CD1c-positive myeloid dendritic cell (primary cell): ENCODE measurements at regions not wholly inside any gene's neighbourhood (a gene's known extent, or its start where the extent isn't known, plus 50 kb on each side); places are given as distances from the start of the nearest gene placed in this dataset.
"Not testable (repeated sequence)": the region's sequence is repeated elsewhere in the genome, so short reads cannot be mapped to it uniquely, and the experiment has no call there.

Experiments
- DNase-seq: peaks from one replicate; pipeline ENCODE4 v3.0.0-alpha.2; 2016; ENCODE audit errors: extremely low spot score

DNA sequence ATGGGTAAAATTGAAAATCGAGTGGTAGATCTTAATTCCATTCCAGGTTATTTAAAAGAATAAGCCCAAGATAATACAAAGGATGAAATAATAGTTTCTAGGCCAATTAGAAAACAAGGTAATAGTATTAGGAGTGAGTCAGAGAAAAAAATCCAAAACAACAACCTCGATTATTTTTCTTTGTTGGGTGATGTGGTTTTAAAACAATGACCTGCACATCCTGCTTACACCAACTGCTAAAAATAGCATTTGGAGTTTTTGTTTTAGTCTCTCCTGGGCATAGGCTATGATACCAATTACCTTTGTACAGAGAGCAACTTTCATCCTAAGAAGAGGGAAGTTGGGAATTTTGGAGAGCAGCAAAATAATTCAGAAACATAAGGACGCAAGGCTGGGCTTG, 101.7 kb upstream of the MYO10 start:
- no peak for DNase-seq

- no peak for DNase-seq
Observed at GRCh38 chr5:17039170-17039569, 103.1 kb upstream of the MYO10 start.

DNA sequence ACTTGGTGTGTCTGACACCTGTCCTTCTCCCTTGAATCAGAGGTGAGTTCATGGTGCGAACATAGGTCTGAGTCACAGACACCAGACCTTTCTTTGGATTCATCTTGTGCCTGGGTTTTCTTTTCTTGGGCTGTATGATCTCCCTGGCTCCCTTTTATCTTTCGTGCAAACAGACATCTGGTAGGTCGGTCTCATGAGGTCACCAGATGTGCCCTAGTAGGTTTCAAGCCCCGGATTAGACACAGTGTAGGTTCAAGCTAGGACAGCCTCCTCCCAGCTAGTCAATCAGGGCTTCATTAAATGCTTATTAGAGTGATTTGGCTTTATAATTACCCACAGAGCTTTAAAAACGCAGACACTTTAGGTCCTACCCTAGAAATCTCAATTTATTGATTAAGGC, 106.0 kb upstream of the MYO10 start:
- DNase-seq: no peak

GRCh38 chr5:17046320-17046719, 110.2 kb upstream of the MYO10 start:
- DNase-seq: no peak

- DNase-seq: no peak
Observed at GRCh38 chr5:17050236-17050635, 114.1 kb upstream of the MYO10 start.

DNA sequence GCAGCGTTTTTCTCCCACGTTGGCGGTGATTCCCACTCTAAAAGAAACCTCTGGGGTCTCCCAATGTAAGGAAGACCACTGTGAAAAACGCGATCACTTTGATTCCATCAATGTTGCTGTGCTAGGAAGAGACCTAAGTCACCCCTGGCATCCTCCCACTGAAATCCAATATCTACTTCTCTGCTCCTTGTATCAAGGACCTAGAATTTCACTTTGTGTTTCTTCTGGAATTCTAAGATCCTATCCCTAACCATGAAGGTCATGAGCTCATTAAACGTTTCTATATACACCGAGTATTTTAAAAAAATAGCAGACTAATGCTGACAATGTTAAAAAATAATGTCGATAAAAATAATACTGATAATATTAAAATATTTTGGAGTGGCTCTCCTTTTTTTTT, 118.8 kb upstream of the MYO10 start:
- DNase-seq: no peak

DNA sequence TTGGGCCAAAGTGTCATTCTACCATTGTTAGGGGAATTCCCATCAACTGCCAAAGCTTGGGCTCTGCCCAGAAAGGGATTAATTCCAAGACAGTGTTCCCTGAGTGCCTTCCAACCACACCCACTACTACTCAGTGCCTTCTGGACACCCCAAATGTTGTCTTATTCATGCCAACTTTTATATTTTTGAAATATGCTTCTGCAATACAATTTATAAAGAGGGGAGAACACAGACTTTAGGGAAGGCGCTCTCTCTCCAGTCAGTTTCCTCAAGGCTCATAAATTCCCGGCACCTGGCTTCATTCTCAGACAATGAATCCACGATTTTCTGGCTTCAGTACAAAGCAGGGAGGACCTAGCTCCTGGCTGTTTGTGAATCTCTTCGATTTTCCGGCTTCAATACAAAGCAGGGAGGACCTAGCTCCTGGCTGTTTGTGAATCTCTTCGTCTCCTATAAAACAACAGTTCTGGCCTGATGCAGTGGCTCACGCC, 120.1 kb upstream of the MYO10 start:
- DNase-seq: no peak

GRCh38 chr5:17058438-17058837, 122.3 kb upstream of the MYO10 start:
- no peak for DNase-seq

- no peak for DNase-seq
Observed at GRCh38 chr5:17061973-17062470, 125.9 kb upstream of the MYO10 start.

DNA sequence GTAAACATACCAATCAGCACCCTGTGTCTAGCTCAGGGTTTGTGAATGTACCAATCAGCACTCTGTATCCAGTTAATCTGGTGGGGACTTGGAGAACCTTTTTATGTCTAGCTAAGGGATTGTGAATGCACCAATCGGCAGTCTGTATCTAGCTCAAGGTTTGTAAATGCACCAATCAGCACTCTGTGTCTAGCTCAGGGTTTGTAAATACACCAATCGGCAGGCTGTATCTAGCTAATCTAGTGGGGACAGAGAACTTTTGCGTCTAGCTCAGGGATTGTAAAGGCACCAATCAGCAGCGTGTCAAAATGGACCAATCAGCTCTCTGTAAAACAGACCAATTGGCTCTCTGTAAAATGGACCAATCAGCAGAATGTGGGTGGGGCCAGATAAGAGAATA, 126.7 kb upstream of the MYO10 start:
- DNase-seq: not testable (repeated sequence)

DNA sequence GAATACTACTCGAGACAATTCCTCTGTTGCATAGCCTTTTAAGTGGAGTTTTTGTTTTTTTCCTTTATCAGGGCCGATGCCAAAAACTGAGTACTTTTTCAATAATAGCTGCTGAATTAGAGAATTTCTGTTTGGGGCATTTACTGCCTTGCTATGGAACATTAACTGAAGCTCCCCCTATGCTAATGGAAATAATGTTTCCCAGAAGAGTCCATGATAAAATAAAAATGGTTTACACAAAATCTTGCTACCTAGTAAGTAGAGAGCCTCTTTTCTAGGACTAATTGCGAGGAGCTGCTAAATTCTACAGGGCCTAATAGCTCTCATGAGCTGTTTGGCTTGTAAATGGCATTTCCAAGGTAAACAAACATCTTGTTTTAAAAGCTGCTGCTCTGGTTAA, 128.2 kb upstream of the MYO10 start:
- DNase-seq: no peak

DNA sequence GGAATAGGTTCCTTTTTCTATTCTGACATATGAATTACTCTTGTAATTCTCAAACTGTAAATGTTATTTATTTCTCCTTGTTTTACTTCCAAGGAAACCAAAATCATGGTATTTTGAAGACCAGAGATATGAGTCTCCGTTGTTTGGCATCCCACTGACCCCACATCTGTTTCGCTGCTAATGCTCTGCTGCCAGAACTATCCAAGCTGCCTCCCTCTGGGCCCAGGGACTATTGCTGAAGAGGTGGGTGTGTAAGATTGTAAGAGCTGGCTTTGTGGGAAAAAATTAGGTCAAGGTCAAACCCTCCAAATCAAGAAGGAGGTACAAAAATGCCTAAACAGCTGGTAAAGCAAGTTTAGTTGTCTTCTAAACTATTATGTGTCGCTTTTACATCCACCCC, 129.4 kb upstream of the MYO10 start:
- no peak for DNase-seq

DNA sequence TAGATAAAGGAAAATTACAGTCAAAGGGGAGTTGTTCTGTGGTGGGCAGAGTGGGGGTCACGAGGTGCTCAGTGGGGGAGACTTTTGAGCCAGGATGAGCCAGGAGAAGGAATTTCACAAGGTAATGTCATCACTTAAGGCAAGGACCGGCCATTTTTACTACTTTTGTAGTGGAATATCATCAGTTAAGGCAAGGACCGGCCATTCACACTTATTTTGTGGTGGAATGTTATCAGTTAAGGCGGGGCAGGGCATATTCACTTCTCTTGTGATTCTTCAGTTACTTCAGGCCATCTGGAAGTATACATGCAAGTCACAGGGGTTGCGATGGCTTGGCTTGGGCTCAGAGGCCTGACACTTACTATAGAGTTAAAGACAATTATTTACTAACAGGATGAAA, 129.9 kb upstream of the MYO10 start:
- not testable (repeated sequence) for DNase-seq

GRCh38 chr5:17067657-17068392, 131.7 kb upstream of the MYO10 start:
- no peak for DNase-seq

- DNase-seq: no peak
Observed at GRCh38 chr5:17069995-17070511, 134.0 kb upstream of the MYO10 start.

DNA sequence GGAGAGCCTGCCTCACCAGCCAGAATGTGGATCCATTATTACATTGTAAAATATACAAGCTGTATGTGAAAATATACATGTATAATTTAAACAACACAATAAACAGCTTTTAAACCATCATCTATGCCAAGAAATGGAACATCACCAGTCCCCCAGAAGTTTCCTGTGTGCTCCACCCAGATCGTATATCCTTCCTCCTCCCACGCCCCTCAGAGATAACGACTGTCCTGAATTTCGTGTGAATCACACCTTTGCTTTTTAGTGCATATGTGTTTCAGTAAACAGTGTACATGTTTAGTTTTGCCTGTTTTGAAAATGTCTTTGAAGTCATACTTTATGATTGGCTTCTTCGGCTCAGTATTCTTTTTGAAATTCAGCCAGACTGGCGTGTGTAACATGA, 134.6 kb upstream of the MYO10 start:
- no peak for DNase-seq

DNA sequence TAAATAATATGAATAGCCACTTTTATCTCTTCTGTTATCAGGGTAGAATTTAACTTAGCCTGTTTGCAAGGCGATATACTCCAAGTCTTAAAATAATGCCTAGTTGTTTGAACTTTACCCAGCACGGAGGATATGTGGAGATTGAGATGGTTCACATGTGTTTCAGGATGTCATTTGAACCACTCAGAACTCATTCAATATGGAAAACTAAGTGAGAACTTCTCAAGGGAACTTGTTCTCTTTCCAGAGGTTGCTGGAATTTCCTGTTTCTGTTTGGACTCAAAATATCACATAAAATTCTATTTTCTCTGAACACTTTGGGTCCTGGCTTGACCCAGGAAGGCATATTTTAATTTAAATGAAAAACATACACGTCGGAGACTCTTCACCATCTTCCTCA, 139.1 kb upstream of the MYO10 start:
- no peak for DNase-seq

DNA sequence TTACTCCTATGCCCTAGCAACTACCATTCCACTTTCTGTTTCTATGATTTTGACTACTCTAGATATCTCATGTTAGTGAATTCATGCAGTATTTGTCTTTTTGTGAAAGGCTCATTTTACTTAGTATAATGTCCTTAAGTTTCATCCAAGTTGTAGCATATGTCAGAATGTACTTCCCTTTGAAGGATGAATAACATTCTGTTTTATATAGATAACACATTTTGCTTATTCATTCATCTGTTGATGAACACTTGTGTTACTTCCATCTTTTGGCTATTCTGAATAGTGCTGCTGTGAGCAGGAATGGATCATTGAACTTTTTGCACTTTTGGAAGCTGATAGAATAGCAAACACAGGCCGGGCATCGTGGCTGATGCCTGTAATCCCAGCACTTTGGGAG, 140.2 kb upstream of the MYO10 start:
- no peak for DNase-seq

DNA sequence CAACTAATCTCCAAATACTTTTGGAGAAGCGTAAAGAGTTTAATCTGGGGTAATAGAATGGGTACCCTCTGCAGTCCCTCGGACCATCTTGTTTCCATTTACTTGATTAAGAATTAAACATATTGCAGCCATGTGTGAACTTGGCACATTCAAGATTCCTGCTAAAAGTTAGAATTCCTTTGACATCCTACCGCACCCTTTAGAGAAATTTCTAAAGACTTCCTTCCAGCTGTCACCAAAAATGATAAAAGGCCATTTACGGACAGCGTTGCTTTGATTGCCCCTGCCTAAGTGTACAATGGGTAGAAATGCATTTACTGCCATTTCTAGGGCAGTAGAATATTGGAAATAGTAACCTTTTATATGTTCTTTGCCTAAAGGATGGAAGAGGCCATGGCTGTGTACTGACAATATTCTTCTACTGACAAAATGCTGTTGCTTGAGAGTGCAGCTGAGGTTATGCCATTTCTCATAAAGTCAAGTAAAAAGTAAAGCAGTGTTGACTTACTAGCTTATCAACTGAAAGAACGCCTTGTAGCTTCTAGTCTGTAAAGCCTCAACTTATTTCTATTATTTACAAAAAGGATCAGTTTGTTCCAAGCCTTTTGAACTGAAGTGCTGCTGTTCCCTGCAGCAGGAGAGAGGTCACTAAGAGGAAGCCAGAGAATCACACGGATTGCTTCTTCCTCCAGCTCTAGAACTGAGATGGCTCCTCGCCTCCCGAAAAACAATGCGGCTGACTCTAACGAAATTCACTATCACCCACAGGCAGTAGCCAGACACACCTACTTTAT, 139.8 kb upstream of the BASP1 start:
- no peak for DNase-seq

DNA sequence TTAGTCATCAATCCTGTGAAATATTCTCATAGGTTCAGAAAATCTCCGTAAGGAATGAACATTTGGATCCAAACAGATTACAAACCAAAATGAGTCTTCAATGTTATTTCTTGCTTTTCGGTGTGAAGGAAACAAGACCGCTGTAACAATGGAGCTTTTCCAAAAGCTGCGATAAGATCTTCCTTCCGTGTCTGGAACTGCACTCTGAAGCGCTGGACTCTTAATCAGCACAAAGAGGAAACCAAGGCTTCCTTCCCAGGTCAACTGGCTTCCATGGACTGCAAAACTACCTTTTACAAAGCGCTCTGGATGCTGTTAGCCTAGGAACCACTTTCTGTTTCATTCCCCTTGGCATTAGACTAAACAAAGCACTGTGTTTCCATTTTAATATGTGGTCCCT, 137.9 kb upstream of the BASP1 start:
- DNase-seq: no peak

GRCh38 chr5:17080361-17080760, 137.1 kb upstream of the BASP1 start:
- DNase-seq: no peak

DNA sequence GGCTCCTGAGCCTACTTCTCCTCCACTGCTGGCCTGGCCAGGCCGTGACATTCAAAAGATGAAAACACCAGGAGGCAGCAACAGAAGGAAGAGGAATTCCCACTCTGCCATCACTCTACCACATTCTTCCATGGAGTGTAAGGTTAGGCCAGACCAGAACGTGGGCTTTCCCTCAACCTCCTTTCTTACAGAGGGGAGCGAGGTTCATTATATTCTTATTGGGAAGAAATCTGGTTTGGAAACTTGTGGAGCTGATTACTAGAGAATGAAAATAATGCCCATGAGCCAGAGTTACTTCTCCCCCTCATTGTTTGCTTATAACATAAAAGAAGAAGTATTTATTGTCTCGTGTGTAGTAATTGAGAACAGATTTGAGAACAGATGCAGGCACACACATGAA, 136.3 kb upstream of the BASP1 start:
- no peak for DNase-seq

- not testable (repeated sequence) for DNase-seq
Observed at GRCh38 chr5:17083276-17083675, 134.2 kb upstream of the BASP1 start.
